Activated CD8-positive, alpha-beta T cell treated with anti-CD3 and anti-CD28 coated beads for 36 hours (primary cell): ENCODE measurements at regions not wholly inside any gene's neighbourhood (a gene's known extent, or its start where the extent isn't known, plus 50 kb on each side); places are given as distances from the start of the nearest gene placed in this dataset.

ENCODE experiments used
- ATAC-seq: fragments of 200-7000 bp; cut with Tn5 transposase; one replicate; pipeline ENCODE4 v1.10.0; 2021; ENCODE audit warnings: mild to moderate bottlenecking, moderate library complexity
- CTCF ChIA-PET: fragments of 350-600 bp; sonication (Branson Sonifier 250); formaldehyde crosslinking; loops from one replicate; lab custom pipeline; 2021; ENCODE audit warnings: antibody characterized with exemption; lab: Charles Lee
- POLR2A ChIA-PET: fragments of 350-600 bp; sonication (Branson Sonifier 250); formaldehyde crosslinking; loops from one replicate; lab custom pipeline; 2021; ENCODE audit warnings: antibody characterized with exemption; lab: Charles Lee
- DNase-seq: peaks from one replicate; pipeline ENCODE4 v3.0.0-alpha.2; 2020
- H3K27ac Mint-ChIP-seq: one replicate; pipeline ENCODE4 v1.8.0; 2021; ENCODE audit warnings: mild to moderate bottlenecking, mixed read lengths
- H3K27me3 Mint-ChIP-seq: one replicate; pipeline ENCODE4 v1.8.0; 2021; ENCODE audit warnings: mixed read lengths
- H3K36me3 Mint-ChIP-seq: one replicate; pipeline ENCODE4 v1.8.0; 2021; ENCODE audit warnings: low read depth, mixed read lengths
- H3K4me1 Mint-ChIP-seq: one replicate; pipeline ENCODE4 v1.8.0; 2021; ENCODE audit warnings: low read depth, mixed read lengths
- H3K4me3 Mint-ChIP-seq: one replicate; pipeline ENCODE4 v1.8.0; 2021; ENCODE audit warnings: mild to moderate bottlenecking, moderate library complexity, mixed read lengths
- H3K9me3 Mint-ChIP-seq: one replicate; pipeline ENCODE4 v1.8.0; 2021; ENCODE audit warnings: mixed read lengths
- intact Hi-C: fragments of 100-400 bp; cut with micrococcal nuclease; formaldehyde crosslinking; loops from one replicate; pipeline ENCODE4 v1.10.0; 2022
- TF ChIP-seq, protein P1 (sequence below): fragments of 200-600 bp; IDR thresholded peaks from one replicate; pipeline ENCODE4 v1.8.0; 2022; ENCODE audit warnings: antibody characterized with exemption, mild to moderate bottlenecking

GRCh38 chr5:145244251-145244650, 590.9 kb downstream of the PRELID2 start:
- TF ChIP-seq, protein P1, sequence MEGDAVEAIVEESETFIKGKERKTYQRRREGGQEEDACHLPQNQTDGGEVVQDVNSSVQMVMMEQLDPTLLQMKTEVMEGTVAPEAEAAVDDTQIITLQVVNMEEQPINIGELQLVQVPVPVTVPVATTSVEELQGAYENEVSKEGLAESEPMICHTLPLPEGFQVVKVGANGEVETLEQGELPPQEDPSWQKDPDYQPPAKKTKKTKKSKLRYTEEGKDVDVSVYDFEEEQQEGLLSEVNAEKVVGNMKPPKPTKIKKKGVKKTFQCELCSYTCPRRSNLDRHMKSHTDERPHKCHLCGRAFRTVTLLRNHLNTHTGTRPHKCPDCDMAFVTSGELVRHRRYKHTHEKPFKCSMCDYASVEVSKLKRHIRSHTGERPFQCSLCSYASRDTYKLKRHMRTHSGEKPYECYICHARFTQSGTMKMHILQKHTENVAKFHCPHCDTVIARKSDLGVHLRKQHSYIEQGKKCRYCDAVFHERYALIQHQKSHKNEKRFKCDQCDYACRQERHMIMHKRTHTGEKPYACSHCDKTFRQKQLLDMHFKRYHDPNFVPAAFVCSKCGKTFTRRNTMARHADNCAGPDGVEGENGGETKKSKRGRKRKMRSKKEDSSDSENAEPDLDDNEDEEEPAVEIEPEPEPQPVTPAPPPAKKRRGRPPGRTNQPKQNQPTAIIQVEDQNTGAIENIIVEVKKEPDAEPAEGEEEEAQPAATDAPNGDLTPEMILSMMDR = no peak
- no peaks in the 10 kb centered on the region for H3K36me3 Mint-ChIP-seq
- no peaks in the 10 kb centered on the region for H3K27me3 Mint-ChIP-seq
- no peak overlapping the region for H3K4me3 Mint-ChIP-seq
- no peak overlapping the region for H3K27ac Mint-ChIP-seq
- ATAC-seq = no peak
- CTCF ChIA-PET = no interaction called here
- no peak for DNase-seq
- H3K4me1 Mint-ChIP-seq = no peaks in the 10 kb centered on the region
- POLR2A ChIA-PET = no interaction called here
- no peaks in the 10 kb centered on the region for H3K9me3 Mint-ChIP-seq
- intact Hi-C loops = no loop called here

DNA sequence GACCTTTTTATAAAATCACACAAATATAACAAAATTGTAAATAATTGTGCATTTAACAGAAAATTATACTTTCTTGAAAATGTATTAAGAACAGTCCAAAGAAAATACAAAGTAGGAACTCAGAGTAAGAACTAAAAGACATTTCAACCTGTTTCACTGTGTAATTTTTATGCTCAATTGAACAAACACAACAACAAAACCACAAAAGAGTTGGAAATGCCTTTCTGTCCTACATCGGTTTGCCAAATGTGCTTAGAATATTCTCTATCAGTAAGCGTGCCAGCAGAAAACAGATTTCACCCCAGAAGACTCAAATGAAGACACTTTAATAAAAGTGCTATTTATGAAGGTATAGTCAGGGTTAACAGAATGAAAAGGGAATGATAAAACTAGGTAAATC, 592.1 kb downstream of the PRELID2 start:
- ChIA-PET CTCF (interaction anchor here (0.6 kb wide), 1 partner anchor 663 kb away, joined by 3 read pairs; no protein-coding TSS in a partner anchor), POLR2A (no interaction called here)
- TF ChIP-seq, protein P1 = no peak
- no peaks in the 10 kb centered on the region for H3K27me3 Mint-ChIP-seq
- DNase-seq (no peak), ATAC-seq (no peak)
- intact Hi-C loops = no loop called here
- no peaks in the 10 kb centered on the region for H3K9me3 Mint-ChIP-seq
- no peaks in the 10 kb centered on the region for H3K36me3 Mint-ChIP-seq
- no peak overlapping the region for H3K27ac Mint-ChIP-seq
- H3K4me1 Mint-ChIP-seq = no peaks in the 10 kb centered on the region
- H3K4me3 Mint-ChIP-seq = no peak overlapping the region

DNA sequence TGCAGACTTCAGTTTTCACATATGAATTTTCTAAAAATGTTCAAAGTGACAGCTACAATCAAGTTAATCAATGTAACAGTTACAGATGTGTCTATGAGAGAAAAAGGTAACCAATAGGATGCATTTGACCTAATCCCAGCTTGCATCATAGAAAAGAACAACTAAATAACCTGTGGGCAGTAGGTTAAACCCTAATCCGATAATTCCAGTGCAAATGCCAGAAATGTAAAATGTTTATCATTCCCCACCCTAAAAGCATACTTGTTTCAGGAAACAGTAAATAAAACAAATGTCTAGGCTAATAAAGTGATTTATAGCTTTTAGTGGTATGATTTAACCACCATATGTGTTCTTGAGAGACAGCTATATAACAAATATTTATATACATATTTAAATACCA, 592.6 kb downstream of the PRELID2 start:
- no peak for ATAC-seq
- no peak overlapping the region for H3K4me3 Mint-ChIP-seq
- intact Hi-C loops = no loop called here
- DNase-seq = no peak
- TF ChIP-seq, protein P1 = no peak
- H3K36me3 Mint-ChIP-seq = no peaks in the 10 kb centered on the region
- H3K4me1 Mint-ChIP-seq = no peaks in the 10 kb centered on the region
- ChIA-PET CTCF (no interaction called here), POLR2A (no interaction called here)
- H3K27me3 Mint-ChIP-seq = no peaks in the 10 kb centered on the region
- H3K27ac Mint-ChIP-seq = no peak overlapping the region
- no peaks in the 10 kb centered on the region for H3K9me3 Mint-ChIP-seq

DNA sequence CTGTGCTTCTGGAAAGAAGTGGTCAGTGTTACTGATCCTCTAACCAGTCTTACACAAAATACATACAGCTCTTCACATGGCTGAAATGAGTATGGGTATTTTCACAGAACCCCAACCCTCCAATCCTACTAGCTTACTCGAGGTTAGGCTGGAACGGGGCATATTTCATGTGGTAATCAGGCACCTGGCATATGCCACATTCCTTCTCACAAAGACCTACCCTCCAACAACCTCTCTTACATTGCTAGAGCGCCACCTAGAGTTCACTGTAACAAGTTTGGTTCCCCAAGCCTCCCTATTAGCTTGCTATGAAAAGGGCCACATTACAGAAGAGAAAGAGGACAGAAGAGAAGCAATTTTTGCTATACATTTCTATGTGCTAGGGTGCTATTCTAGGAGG, 597.3 kb downstream of the PRELID2 start:
- POLR2A ChIA-PET = no interaction called here
- CTCF ChIA-PET = interaction anchor here (0.6 to 1.3 kb wide), 3 partner anchors 8 to 25 kb away, joined by 3 read pairs; no protein-coding TSS in a partner anchor
- TF ChIP-seq, protein P1 = peak; percentile 34
- Mint-ChIP-seq H3K4me3 (no peak overlapping the region), H3K4me1 (no peaks in the 10 kb centered on the region), H3K36me3 (no peaks in the 10 kb centered on the region), H3K27me3 (no peaks in the 10 kb centered on the region), H3K9me3 (no peaks in the 10 kb centered on the region), H3K27ac (no peak overlapping the region)
- intact Hi-C loops = loop anchor here (10.0 kb wide), 1 partner anchor 1033 kb away; no protein-coding TSS in a partner anchor
- DNase-seq (peak; percentile 8), ATAC-seq (no peak)

GRCh38 chr5:145236983-145237382, 598.2 kb downstream of the PRELID2 start:
- H3K27me3 Mint-ChIP-seq = no peaks in the 10 kb centered on the region
- TF ChIP-seq, protein P1 = no peak

More at GRCh38 chr5:145236983-145237382, 598.2 kb downstream of the PRELID2 start:
- Mint-ChIP-seq H3K36me3 (no peaks in the 10 kb centered on the region), H3K4me3 (no peak overlapping the region), H3K4me1 (no peaks in the 10 kb centered on the region), H3K27ac (no peak overlapping the region), H3K9me3 (no peaks in the 10 kb centered on the region)
- ChIA-PET CTCF (no interaction called here), POLR2A (no interaction called here)
- intact Hi-C loops = loop anchor here (10.0 kb wide), 1 partner anchor 1032 kb away; no protein-coding TSS in a partner anchor
- DNase-seq (no peak), ATAC-seq (no peak)
